MM.1S (cell line): ENCODE measurements at regions not wholly inside any gene's neighbourhood (a gene's known extent, or its start where the extent isn't known, plus 50 kb on each side); places are given as distances from the start of the nearest gene placed in this dataset.

Experiments
- DNase-seq: peaks from one replicate; pipeline ENCODE4 v3.0.0-alpha.2; 2015
- H2AFZ ChIP-seq: fragments of 300-600 bp; sonication (generic); 2 replicates; pipeline ENCODE4 v1.6.0; 2016; ENCODE audit warnings: antibody characterized with exemption, low read length
- H3F3A ChIP-seq: fragments of 300-600 bp; sonication (generic); 2 replicates; pipeline ENCODE4 v1.6.1; 2016; ENCODE audit warnings: mild to moderate bottlenecking, antibody characterized with exemption, low read length, moderate library complexity, mixed read lengths; ENCODE audit not compliant: insufficient read depth
- H3K27ac ChIP-seq: fragments of 300-600 bp; sonication (generic); 2 replicates; pipeline ENCODE4 v1.5.1; 2016; ENCODE audit warnings: mild to moderate bottlenecking, low read length
- H3K27me3 ChIP-seq: fragments of 300-600 bp; sonication (generic); replicated peaks from 2 replicates; pipeline ENCODE4 v1.6.0; 2016; ENCODE audit warnings: low read length; ENCODE audit not compliant: insufficient read depth
- H3K36me3 ChIP-seq: fragments of 300-600 bp; sonication (generic); replicated peaks from 2 replicates; pipeline ENCODE4 v1.6.1; 2016; ENCODE audit warnings: mild to moderate bottlenecking, low read length, mixed read lengths; ENCODE audit not compliant: insufficient read depth
- H3K4me1 ChIP-seq: fragments of 300-600 bp; sonication (generic); 2 replicates; pipeline ENCODE4 v1.6.1; 2016; ENCODE audit warnings: low read length, mixed read lengths
- H3K4me2 ChIP-seq: fragments of 300-600 bp; sonication (generic); 2 replicates; pipeline ENCODE4 v1.6.0; 2016; ENCODE audit warnings: low read depth, low read length
- H3K4me3 ChIP-seq: fragments of 300-600 bp; sonication (generic); 2 replicates; pipeline ENCODE4 v1.5.1; 2016; ENCODE audit warnings: low read length, mixed read lengths
- H3K79me2 ChIP-seq: fragments of 300-600 bp; sonication (generic); 2 replicates; pipeline ENCODE4 v1.6.1; 2016; ENCODE audit warnings: mixed run types, low read length, mixed read lengths
- H3K9ac ChIP-seq: fragments of 300-600 bp; sonication (generic); 2 replicates; pipeline ENCODE4 v1.6.1; 2016; ENCODE audit warnings: low read length, mixed read lengths
- H3K9me2 ChIP-seq: fragments of 300-600 bp; sonication (generic); replicated peaks from 2 replicates; pipeline ENCODE4 v1.6.1; 2016; ENCODE audit warnings: mild to moderate bottlenecking, low read length, mixed read lengths; ENCODE audit not compliant: insufficient read depth
- H3K9me3 ChIP-seq: fragments of 300-600 bp; sonication (generic); replicated peaks from 2 replicates; pipeline ENCODE4 v1.6.1; 2016; ENCODE audit warnings: mild to moderate bottlenecking, low read length, mixed read lengths; ENCODE audit not compliant: insufficient read depth
- H4K20me1 ChIP-seq: fragments of 300-600 bp; sonication (generic); 2 replicates; pipeline ENCODE4 v1.6.1; 2016; ENCODE audit warnings: mild to moderate bottlenecking, low read length, moderate library complexity, mixed read lengths; ENCODE audit not compliant: insufficient read depth
- CTCF ChIP-seq: fragments of 300-600 bp; sonication (generic); IDR thresholded peaks from 2 replicates; pipeline ENCODE4 v1.5.1; 2016; ENCODE audit warnings: antibody characterized with exemption, low read length, mixed read lengths
- EZH2 ChIP-seq: fragments of 300-600 bp; sonication (generic); optimal IDR thresholded peaks from 2 replicates; pipeline ENCODE3; 2017; ENCODE audit warnings: low read depth, mild to moderate bottlenecking, antibody characterized with exemption, low read length, mixed read lengths
- EZH2phosphoT487 ChIP-seq: fragments of 300-600 bp; sonication (generic); IDR thresholded peaks from 2 replicates; pipeline ENCODE4 v1.6.1; 2018; ENCODE audit warnings: antibody characterized with exemption, low read length

- Histone ChIP-seq H3K9me2 (no peaks in the 10 kb centered on the region), H2AFZ (no peak overlapping the region), H3K4me2 (no peak overlapping the region), H3K4me3 (no peak overlapping the region), H3F3A (no peaks in the 10 kb centered on the region), H3K9me3 (no peaks in the 10 kb centered on the region), H3K79me2 (no peaks in the 10 kb centered on the region), H3K4me1 (no peaks in the 10 kb centered on the region), H3K36me3 (no peaks in the 10 kb centered on the region), H3K9ac (no peak overlapping the region), H3K27ac (no peak overlapping the region), H4K20me1 (no peaks in the 10 kb centered on the region), H3K27me3 (no peaks in the 10 kb centered on the region)
- TF ChIP-seq EZH2phosphoT487 (no peak), EZH2 (no peak), CTCF (no peak)
- no peak for DNase-seq
Observed at GRCh38 chr13:26993780-26994179, 177.8 kb downstream of the USP12 start.

GRCh38 chr13:26992951-26993719 is 178.5 kb downstream of the USP12 start:
- no peak for DNase-seq
- Histone ChIP-seq H3K9me3 (no peaks in the 10 kb centered on the region), H3K27me3 (no peaks in the 10 kb centered on the region), H4K20me1 (no peaks in the 10 kb centered on the region), H3K79me2 (no peaks in the 10 kb centered on the region), H3K4me3 (no peak overlapping the region), H3K36me3 (no peaks in the 10 kb centered on the region), H3F3A (no peaks in the 10 kb centered on the region), H2AFZ (no peak overlapping the region), H3K4me2 (no peak overlapping the region), H3K9me2 (no peaks in the 10 kb centered on the region), H3K27ac (no peak overlapping the region), H3K4me1 (no peaks in the 10 kb centered on the region), H3K9ac (no peak overlapping the region)
- TF ChIP-seq EZH2 = no peak

- H3K4me1 ChIP-seq = no peaks in the 10 kb centered on the region
- no peak overlapping the region for H3K27ac ChIP-seq
- H3K4me3 ChIP-seq = no peak overlapping the region
- no peaks in the 10 kb centered on the region for H3K79me2 ChIP-seq
- no peak for DNase-seq
- no peak overlapping the region for H3K4me2 ChIP-seq
- H4K20me1 ChIP-seq = no peaks in the 10 kb centered on the region
- H3K27me3 ChIP-seq = no peaks in the 10 kb centered on the region
- H2AFZ ChIP-seq = no peak overlapping the region
- TF ChIP-seq CTCF (no peak), EZH2phosphoT487 (no peak), EZH2 (no peak)
- no peak overlapping the region for H3K9ac ChIP-seq
- no peaks in the 10 kb centered on the region for H3K9me2 ChIP-seq
- no peaks in the 10 kb centered on the region for H3F3A ChIP-seq
- no peaks in the 10 kb centered on the region for H3K36me3 ChIP-seq
- no peaks in the 10 kb centered on the region for H3K9me3 ChIP-seq
Observed at GRCh38 chr13:26991508-26992181, 180.0 kb downstream of the USP12 start.
